ENCODE measurements at regions not wholly inside any gene's neighbourhood (a gene's known extent, or its start where the extent isn't known, plus 50 kb on each side); places are given as distances from the start of the nearest gene placed in this dataset.

DNA sequence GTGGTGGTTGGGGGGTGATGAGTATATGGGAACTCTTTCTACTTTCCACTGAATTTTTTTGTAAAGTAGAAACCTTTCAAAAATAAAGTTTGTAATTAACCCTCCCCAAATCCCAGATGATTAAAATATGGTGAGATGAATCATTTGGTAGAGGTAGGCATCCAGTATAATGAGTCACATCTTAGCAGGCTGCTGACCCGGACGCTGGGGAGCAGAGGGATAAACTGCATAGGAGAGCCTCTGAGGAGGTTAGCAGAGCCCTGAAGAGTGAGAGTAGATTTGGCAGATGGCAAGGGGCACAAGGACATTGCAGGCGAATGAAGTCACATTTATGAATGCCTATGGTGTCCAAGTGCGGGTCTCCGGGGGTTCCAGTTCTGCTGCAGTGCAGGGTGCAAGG lies 293.8 kb downstream of the FGF9 start:
- TF ChIP-seq CTCF (conservative IDR thresholded peaks at IDR 0.05), result no peak
- TF ChIP-seq EZH2 (IDR thresholded peaks at IDR 0.05; ENCODE audit: low read depth), result no peak
